Endothelial cell (in vitro differentiated cells): ENCODE measurements at regions not wholly inside any gene's neighbourhood (a gene's known extent, or its start where the extent isn't known, plus 50 kb on each side); places are given as distances from the start of the nearest gene placed in this dataset.

Experiments used
- DNase-seq: peaks from one replicate; pipeline ENCODE4 v3.0.0; 2021; ENCODE audit warnings: low spot score
- H3K27ac Mint-ChIP-seq: one replicate; pipeline ENCODE4 v1.8.0; 2021; ENCODE audit warnings: mixed read lengths, inconsistent platforms; ENCODE audit not compliant: unreplicated experiment
- H3K27me3 Mint-ChIP-seq: one replicate; pipeline ENCODE4 v1.8.0; 2021; ENCODE audit warnings: mild to moderate bottlenecking, moderate library complexity, mixed read lengths, inconsistent platforms; ENCODE audit not compliant: unreplicated experiment
- H3K36me3 Mint-ChIP-seq: one replicate; pipeline ENCODE4 v1.8.0; 2021; ENCODE audit warnings: mild to moderate bottlenecking, low read depth, mixed read lengths, inconsistent platforms; ENCODE audit not compliant: unreplicated experiment
- H3K4me1 Mint-ChIP-seq: one replicate; pipeline ENCODE4 v1.8.0; 2021; ENCODE audit warnings: mild to moderate bottlenecking, mixed read lengths, inconsistent platforms; ENCODE audit not compliant: unreplicated experiment
- H3K4me3 Mint-ChIP-seq: one replicate; pipeline ENCODE4 v1.8.0; 2021; ENCODE audit warnings: mild to moderate bottlenecking, mixed read lengths, inconsistent platforms; ENCODE audit not compliant: unreplicated experiment
- H3K9me3 Mint-ChIP-seq: one replicate; pipeline ENCODE4 v1.8.0; 2021; ENCODE audit warnings: mixed read lengths, inconsistent platforms; ENCODE audit not compliant: unreplicated experiment
- TF ChIP-seq, protein P1 (sequence below): fragments of 200-600 bp; sonication (generic); IDR thresholded peaks from one replicate; pipeline ENCODE4 v1.5.0; 2021; ENCODE audit warnings: antibody characterized with exemption; ENCODE audit not compliant: unreplicated experiment

DNA sequence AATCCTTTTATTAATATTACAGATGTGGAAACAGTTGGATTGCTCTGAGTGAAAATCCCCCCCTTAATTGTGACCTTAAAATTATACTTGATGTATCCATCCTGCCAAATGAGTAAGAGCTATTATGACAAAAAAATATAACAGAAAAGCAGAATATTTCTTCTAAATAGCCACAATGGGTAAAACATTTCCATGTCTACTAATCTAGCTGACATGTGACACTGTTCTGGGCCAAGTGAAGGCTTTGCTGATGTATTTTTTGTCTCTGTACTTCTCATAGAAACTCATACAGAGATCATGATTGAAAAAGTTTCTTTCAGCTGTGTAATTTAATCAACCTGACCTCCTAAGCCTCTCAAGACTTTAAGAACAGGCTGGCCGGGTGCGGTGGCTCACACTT, 569.1 kb upstream of the ZFP42 start:
- H3K4me1 Mint-ChIP-seq: no peaks in the 10 kb centered on the region
- DNase-seq: no peak
- H3K27me3 Mint-ChIP-seq: peaks cover 2% of the 10 kb centered on the region
- H3K9me3 Mint-ChIP-seq: no peaks in the 10 kb centered on the region
- H3K4me3 Mint-ChIP-seq: no peak overlapping the region
- TF ChIP-seq, protein P1, sequence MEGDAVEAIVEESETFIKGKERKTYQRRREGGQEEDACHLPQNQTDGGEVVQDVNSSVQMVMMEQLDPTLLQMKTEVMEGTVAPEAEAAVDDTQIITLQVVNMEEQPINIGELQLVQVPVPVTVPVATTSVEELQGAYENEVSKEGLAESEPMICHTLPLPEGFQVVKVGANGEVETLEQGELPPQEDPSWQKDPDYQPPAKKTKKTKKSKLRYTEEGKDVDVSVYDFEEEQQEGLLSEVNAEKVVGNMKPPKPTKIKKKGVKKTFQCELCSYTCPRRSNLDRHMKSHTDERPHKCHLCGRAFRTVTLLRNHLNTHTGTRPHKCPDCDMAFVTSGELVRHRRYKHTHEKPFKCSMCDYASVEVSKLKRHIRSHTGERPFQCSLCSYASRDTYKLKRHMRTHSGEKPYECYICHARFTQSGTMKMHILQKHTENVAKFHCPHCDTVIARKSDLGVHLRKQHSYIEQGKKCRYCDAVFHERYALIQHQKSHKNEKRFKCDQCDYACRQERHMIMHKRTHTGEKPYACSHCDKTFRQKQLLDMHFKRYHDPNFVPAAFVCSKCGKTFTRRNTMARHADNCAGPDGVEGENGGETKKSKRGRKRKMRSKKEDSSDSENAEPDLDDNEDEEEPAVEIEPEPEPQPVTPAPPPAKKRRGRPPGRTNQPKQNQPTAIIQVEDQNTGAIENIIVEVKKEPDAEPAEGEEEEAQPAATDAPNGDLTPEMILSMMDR: no peak
- H3K27ac Mint-ChIP-seq: no peak overlapping the region
- no peaks in the 10 kb centered on the region for H3K36me3 Mint-ChIP-seq

DNA sequence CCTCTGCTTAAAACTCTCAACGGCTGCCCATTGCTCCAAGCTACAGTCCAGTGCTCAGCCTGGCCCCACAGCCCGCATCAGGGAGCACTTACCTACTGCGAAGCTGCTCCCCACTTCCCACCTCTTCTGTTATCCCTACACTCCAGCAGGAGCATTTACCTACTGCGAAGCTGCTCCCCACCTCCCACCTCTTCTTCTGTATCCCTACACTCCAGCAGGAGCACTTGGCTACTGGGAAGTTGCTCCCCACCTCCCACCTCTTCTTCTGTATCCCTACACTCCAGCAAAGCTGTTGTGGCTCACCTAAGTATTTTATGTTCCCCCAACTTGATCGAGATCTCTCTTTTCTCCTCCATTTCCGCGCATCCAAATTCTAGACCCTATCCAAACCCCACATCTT, 563.3 kb upstream of the ZFP42 start:
- Mint-ChIP-seq H3K36me3 (no peaks in the 10 kb centered on the region), H3K27me3 (peaks cover 4% of the 10 kb centered on the region), H3K9me3 (no peaks in the 10 kb centered on the region), H3K4me3 (no peak overlapping the region), H3K4me1 (peaks cover 4% of the 10 kb centered on the region), H3K27ac (no peak overlapping the region)
- TF ChIP-seq, protein P1: no peak
- no peak for DNase-seq

DNA sequence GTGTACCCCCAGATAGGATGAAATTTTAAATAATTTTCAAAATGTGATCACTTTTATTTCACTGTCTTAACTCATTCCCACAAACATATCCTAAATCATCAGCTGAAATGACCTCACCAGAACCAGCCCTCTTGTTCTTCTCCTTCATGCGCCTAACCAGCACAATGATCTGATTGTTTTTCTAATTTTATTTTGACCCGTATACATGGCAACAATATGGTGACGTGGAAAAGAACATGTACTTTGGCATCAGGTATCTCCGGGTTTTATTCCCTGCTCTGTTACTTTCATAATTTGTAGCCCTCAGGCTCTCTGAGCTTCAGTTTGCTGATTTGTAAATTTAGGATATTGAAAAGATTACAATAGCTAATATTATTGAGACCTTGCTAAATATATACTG, 562.4 kb upstream of the ZFP42 start:
- H3K9me3 Mint-ChIP-seq: no peaks in the 10 kb centered on the region
- H3K4me1 Mint-ChIP-seq: peaks cover 4% of the 10 kb centered on the region
- TF ChIP-seq, protein P1: no peak
- no peak for DNase-seq
- peaks cover 4% of the 10 kb centered on the region for H3K27me3 Mint-ChIP-seq
- H3K27ac Mint-ChIP-seq: no peak overlapping the region
- peaks cover 7% of the 10 kb centered on the region for H3K36me3 Mint-ChIP-seq
- H3K4me3 Mint-ChIP-seq: no peak overlapping the region

DNA sequence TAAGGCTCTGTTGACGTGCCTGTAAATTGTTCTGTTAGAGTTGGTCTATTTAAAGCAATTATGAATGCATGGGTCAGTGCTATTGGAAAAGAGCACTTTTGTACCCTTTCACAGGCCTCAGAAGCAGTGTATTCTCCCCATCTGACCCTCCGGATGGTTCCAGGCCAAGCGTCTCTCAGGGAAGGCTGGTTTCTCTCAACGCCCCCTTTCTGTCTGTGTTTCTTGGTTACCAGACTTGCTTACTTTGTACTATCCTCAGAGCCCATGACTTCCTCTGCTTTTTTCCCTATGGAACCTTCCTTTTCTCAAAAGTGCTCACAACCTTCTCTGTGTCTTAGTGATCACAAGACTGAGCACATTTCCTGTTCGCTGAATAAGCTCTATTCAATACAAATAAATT, 559.3 kb upstream of the ZFP42 start:
- peaks cover 4% of the 10 kb centered on the region for H3K4me1 Mint-ChIP-seq
- H3K9me3 Mint-ChIP-seq: no peaks in the 10 kb centered on the region
- TF ChIP-seq, protein P1: no peak
- H3K27me3 Mint-ChIP-seq: peaks cover 2% of the 10 kb centered on the region
- H3K36me3 Mint-ChIP-seq: peaks cover 7% of the 10 kb centered on the region
- no peak for DNase-seq
- H3K27ac Mint-ChIP-seq: no peak overlapping the region
- H3K4me3 Mint-ChIP-seq: no peak overlapping the region

DNA sequence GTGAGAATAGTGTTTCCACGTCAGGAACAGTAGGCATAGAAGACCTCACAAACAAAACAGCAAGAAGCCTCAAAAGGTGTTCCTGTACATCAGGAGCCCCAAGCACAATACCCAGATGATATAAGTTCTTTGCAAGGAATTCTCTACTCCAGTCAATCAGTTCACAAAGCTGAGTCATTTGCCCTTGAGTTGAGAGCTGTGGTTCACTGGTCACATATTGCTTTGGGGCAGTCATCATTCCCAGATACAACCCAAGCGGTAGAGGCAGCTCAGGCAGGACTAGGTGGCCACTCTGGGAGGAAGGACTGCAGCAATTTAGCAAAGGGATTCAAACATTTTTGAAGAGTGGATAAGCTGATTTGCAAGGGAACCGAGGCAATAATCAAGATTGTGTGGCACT, 551.5 kb upstream of the ZFP42 start:
- Mint-ChIP-seq H3K27me3 (no peaks in the 10 kb centered on the region), H3K4me1 (no peaks in the 10 kb centered on the region), H3K36me3 (no peaks in the 10 kb centered on the region), H3K4me3 (no peak overlapping the region), H3K9me3 (no peaks in the 10 kb centered on the region), H3K27ac (no peak overlapping the region)
- no peak for DNase-seq
- TF ChIP-seq, protein P1: no peak
